ENCODE measurements at regions not wholly inside any gene's neighbourhood (a gene's known extent, or its start where the extent isn't known, plus 50 kb on each side); places are given as distances from the start of the nearest gene placed in this dataset.

DNA sequence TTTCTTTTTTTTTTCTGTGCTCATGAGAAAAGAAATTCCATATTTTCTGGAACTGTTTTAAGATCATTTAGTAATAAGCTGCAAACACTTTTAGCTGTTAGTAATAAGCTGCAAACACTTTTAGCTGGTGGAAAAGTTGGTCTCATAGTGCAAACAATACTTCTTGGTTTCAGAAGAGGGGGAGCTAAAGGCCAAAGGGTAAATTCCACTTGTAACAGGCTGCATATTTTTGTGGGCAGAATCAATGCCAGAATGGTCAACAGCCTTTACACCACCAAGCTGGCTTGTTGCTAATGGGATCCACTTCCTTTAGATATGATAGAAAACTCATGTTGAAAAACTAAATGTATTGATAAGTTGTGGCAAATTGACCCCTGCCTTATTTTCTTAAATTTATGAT is 356.8 kb downstream of the NR4A2 start:
- no peak for TF ChIP-seq EZH2 (IDR thresholded peaks at IDR 0.05; ENCODE audit: low read length, unreplicated experiment)
- TF ChIP-seq, protein P1, sequence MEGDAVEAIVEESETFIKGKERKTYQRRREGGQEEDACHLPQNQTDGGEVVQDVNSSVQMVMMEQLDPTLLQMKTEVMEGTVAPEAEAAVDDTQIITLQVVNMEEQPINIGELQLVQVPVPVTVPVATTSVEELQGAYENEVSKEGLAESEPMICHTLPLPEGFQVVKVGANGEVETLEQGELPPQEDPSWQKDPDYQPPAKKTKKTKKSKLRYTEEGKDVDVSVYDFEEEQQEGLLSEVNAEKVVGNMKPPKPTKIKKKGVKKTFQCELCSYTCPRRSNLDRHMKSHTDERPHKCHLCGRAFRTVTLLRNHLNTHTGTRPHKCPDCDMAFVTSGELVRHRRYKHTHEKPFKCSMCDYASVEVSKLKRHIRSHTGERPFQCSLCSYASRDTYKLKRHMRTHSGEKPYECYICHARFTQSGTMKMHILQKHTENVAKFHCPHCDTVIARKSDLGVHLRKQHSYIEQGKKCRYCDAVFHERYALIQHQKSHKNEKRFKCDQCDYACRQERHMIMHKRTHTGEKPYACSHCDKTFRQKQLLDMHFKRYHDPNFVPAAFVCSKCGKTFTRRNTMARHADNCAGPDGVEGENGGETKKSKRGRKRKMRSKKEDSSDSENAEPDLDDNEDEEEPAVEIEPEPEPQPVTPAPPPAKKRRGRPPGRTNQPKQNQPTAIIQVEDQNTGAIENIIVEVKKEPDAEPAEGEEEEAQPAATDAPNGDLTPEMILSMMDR (conservative IDR thresholded peaks at IDR 0.05; ENCODE audit: low read depth, low read length), result no peak
- no peak for TF ChIP-seq EZH2phosphoT487 (IDR thresholded peaks at IDR 0.05; ENCODE audit: borderline replicate concordance, low read length)
